Stimulated activated CD8-positive, alpha-beta memory T cell treated with anti-CD3 and anti-CD28 coated beads, Interleukin-15, amount 100 ng/mL, for 48 hours (primary cell): ENCODE measurements at regions not wholly inside any gene's neighbourhood (a gene's known extent, or its start where the extent isn't known, plus 50 kb on each side); places are given as distances from the start of the nearest gene placed in this dataset.
"Not testable (repeated sequence)": the region's sequence is repeated elsewhere in the genome, so short reads cannot be mapped to it uniquely, and the experiment has no call there.

ENCODE experiments used
- DNase-seq, 2 donors: peaks; one replicate each; pipeline ENCODE4 v3.0.0-alpha.2; 2020; ENCODE audit warnings: low read depth in 2 of 2

DNA sequence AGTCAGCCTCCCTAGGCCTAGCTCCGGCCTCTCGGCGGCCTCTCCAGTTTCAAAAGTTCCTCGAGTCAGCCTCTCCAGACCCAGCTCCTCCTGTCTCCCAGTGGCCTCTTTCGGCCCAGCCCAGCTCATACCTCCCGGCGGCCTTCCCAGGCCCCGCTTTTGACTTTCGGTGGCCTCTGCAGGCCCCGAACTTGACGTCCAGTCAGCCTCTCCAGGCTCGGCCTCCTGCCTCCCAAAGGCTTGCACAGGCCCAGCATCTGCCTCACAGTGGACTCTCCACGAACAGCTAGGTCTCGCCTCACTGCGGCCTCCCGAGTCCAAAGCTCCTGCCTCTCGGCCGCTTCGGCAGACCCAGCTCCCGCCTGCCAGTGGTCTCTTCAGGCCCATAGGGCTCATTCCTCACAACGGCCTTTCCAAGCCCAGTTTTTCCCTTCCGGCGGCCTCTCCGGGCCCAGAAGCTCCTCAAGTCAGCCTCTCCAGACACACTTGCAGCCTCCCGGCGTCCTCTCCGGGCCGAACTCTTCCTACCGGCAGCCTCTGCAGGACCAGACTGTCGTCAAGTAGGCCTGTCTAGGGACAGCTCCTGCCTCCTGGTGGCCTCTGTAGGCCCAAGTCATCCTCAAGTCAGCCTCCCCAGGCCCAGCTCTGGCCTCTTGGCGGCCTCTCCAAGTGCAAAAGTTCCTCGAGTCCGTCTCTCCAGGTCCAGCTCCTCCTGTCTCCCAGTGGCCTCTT, 249.9 kb upstream of the ZNF722 start:
- DNase-seq = not testable (repeated sequence)

DNA sequence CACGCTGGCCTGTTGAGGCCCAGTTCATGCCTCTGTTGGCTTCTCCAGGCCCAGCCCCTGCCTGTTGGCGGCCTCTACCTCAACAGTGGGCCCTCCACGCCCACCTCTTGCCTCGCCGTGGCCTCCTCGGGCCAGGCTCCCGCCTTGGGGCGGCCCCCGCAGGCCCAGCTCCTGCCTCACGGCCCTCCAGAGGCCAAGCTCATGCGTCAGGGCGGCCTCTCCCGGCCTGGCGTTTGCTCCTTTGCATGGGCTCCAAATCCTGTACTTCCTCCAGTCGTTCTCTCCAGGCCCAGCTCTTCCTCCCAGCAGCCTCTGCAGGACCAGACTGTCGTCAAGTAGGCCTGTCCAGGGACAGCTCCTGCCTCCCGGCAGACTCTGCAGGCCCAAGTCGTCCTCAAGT, 246.2 kb upstream of the ZNF722 start:
- DNase-seq = not testable (repeated sequence)

DNA sequence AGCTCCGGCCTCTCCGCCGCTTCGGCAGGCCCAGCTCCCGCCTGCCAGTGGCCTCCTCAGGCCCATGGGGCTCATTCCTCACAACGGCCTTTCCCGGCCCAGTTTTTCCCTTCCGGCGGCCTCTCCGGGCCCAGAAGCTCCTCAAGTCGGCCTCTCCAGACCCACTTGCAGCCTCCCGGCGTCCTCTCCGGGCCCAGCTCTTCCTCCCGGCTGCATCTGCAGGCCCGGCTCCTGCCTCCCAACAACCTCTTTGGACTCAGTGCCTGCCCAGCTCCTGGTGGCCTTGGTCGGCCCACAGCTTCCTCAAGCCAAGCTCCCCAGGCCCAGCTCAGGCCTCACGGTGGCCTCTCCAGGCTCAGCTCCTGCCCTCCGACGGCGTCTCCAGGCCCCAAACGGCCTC, 245.5 kb upstream of the ZNF722 start:
- DNase-seq = not testable (repeated sequence)

DNA sequence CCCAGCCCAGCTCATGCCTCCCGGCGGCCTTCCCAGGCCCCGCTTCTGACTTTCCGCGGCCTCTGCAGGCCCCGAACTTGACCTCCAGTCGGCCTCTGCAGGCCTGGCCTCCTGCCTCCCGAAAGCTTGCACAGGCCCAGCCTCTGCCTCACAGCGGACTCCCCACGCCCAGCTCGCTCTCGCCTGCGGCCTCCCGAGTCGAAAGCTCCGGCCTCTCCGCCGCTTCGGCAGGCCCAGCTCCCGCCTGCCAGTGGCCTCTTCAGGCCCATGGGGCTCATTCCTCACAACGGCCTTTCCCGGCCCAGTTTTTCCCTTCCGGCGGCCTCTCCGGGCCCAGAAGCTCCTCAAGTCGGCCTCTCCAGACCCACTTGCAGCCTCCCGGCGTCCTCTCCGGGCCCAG, 238.4 kb upstream of the ZNF722 start:
- DNase-seq = not testable (repeated sequence)

DNA sequence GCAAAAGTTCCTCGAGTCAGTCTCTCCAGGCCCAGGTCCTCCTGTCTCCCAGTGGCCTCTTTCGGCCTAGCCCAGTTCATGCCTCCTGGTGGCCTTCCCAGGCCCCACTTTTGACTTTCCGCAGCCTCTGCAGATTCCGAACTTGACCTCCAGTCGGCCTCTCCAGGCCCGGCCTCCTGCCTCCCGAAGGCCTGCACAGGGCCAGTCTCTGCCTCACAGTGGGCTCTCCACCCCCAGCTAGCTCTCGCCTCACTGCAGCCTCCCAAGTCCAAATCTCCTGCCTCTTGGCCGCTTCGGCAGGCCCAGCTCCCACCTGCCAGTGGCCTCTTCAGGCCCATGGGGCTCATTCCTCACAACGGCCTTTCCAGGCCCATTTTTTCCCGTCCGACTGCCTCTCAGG, 233.1 kb upstream of the ZNF722 start:
- DNase-seq = not testable (repeated sequence)

DNA sequence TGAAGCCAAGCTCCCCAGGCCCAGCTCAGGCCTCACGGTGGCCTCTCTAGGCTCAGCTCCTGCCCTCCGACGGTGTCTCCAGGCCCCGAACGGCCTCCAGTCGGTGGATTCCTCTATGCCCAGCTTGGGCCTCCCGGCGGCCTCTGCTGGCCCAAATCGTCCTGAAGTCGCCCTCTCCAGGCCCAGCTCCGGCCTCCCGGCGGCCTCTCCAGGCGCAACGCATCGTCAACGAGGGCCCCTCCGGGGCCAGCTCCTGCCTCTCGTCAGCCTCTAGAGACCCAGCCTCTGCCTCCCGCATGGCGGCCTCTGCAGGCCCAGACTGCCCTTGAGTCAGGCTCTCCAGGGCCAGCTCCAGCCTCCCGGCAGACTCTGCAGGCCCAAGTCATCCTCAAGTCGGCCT, 232.5 kb upstream of the ZNF722 start:
- not testable (repeated sequence) for DNase-seq

DNA sequence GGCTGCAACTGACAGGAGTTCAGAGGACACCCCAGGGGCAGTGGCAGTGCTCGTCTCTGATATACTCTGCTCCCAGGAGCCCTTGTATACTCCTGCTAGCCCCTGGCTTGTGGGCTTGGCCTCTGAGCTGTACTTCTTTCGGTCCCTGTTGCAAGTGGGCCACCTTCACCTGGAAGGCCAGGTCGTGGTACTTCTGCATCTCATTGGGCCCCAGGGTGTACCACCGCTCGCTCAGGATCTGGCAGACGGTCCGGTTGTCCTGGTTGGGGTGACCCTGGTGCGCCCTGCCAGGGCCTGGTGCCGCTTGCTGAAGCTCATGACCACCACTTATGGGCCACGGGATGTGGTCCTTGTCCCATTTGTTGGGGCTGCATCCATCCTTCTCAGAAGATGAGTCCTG, 228.5 kb upstream of the ZNF722 start:
- not testable (repeated sequence) for DNase-seq

DNA sequence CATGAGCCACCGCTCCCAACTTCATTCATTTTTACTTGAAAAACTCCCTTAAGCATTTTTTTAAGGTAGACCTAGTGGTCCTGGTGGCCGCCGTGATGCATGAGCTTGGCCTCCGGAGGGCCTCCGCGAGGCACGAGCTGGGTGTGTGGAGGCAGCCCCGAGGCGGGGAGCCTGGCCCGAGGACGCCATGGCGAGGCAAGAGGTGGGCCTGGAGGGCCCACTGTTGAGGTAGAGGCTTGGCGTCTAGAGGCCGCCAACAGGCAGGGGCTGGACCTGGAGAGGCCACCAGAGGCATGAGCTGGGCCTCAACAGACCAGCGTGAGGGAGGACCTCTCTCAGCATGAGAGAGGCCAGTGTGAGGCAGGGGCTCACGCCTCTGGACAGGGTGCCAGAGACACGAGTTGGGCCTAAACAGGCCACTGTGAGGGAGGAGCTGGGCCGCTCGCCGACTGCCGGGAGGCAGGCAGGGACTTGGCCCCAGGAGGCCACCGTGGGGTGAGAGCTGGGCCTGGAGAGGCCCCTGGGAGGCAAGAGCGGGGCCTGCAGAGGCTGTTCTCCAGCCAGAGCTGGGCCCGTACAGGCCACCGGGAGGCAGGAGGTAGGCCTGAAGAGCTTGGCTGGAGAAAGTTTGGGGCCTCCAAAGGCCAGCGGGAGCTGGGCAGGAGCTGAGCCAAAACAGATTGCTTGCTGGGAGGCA, 227.1 kb upstream of the ZNF722 start:
- not testable (repeated sequence) for DNase-seq

DNA sequence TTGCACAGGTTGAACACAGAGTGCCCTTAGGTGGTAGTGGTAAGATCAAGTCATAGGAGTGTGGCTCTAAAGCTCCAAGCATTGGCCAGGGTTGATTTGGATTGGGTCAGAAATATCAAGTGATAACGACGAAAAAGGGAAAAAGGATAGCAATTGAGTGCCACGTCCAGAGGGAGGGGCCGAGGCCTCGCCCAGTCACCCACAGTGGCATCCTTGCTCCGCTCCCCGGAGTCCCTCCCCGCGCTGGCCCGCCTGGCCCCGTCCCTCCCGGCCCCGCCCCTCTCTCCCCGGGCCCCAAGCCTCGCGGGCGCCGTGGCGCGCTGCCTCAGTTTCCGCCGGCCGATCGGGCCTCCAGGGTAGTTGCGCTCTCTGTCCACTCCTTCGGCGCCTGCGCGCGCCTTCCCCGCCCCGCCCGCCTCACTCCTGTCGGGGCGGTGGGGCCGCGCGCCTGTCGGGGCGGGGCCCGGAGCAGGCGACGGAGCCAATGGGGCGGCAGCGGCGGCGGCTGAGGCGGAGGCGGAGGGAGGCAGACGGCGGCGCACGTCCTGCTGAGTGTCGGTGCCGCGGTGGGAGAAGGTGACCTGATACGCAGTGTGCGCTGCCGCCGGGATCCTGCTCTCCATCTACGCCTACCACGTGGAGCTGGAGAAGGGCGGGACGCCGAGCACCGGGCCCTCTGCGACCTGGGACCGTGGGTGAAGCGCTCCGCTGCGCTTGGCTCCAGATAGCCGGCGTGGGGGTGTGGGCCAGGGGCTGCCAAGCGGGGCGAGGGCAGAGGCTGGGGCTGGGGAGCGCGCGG, 209.1 kb upstream of the ZNF722 start:
- DNase-seq = peak in 1 of 2 donors; percentile 14

DNA sequence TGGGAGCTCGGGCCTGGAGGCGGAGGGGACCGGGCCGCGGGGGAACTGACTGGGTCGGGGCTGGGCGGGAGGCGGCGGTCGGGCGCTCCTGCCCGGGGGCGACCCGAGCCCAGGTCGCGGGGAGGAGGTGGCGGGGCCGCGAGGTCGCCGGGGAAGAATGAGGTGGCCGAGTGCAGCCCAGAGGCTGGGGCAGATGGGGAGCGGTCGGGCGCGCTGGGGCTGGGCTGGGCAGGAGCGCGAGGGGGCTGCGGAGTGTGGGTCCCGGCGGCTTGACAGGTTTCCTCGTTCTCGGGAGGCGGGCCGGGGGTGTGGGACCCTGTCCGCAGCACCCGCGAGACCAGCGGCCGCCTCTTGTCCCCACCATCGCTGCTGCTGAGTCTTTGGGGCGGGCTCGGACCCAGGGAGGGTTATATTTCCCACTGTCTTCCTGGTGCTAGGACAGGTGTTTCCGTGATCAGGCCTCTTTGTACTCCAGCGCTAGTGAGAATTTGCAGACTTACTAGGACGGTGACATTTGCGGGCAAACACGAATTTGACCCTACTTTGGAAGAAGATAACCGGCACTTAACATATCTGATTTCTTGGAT, 208.4 kb upstream of the ZNF722 start:
- not testable (repeated sequence) for DNase-seq
